Neural progenitor cell (in vitro differentiated cells): ENCODE measurements at regions not wholly inside any gene's neighbourhood (a gene's known extent, or its start where the extent isn't known, plus 50 kb on each side); places are given as distances from the start of the nearest gene placed in this dataset.

ENCODE experiments used
- CTCF ChIP-seq: fragments of 200-600 bp; sonication (generic); IDR thresholded peaks from 2 replicates; pipeline ENCODE4 v1.5.1; 2017; ENCODE audit warnings: antibody characterized with exemption, mild to moderate bottlenecking
- EZH2phosphoT487 ChIP-seq: fragments of 200-600 bp; sonication (generic); IDR thresholded peaks from 2 replicates; pipeline ENCODE4 v1.6.1; 2017; ENCODE audit warnings: antibody characterized with exemption

- TF ChIP-seq CTCF, result peak; percentile 8
- TF ChIP-seq EZH2phosphoT487, result no peak
Observed at GRCh38 chr22:49429066-49429465, 398.6 kb downstream of the BRD1 start.
